AG04449 (cell line): ENCODE measurements at regions not wholly inside any gene's neighbourhood (a gene's known extent, or its start where the extent isn't known, plus 50 kb on each side); places are given as distances from the start of the nearest gene placed in this dataset.

Source experiments
- CTCF ChIA-PET: fragments of 350-600 bp; formaldehyde crosslinking; extraction: SDS; loops from one replicate; lab custom pipeline; 2021; ENCODE audit warnings: antibody characterized with exemption; lab: Yijun Ruan, JAX
- POLR2A ChIA-PET: fragments of 400-600, 350-600 bp; formaldehyde crosslinking; extraction: SDS; loops from one replicate; lab custom pipeline; 2020; ENCODE audit warnings: antibody characterized with exemption, inconsistent platforms; lab: Yijun Ruan, JAX
- DNase-seq: peaks from one replicate; pipeline ENCODE4 v3.0.0-alpha.2; 2010; ENCODE audit warnings: low read depth, low spot score
- H3K4me3 ChIP-seq: 2 replicates; pipeline ENCODE4 v1.5.1; 2011; ENCODE audit warnings: low read depth, mild to moderate bottlenecking, control low read depth, low read length
- CTCF ChIP-seq: IDR thresholded peaks from one replicate; pipeline ENCODE4 v1.5.1; 2011; ENCODE audit warnings: mild to moderate bottlenecking, moderate library complexity, low read length, control low read depth, inconsistent platforms; ENCODE audit not compliant: insufficient read depth; ENCODE audit errors: missing control alignments

- POLR2A ChIA-PET, result no interaction called here
- TF ChIP-seq CTCF, result no peak
- CTCF ChIA-PET, result no interaction called here
- no peak for DNase-seq
- H3K4me3 ChIP-seq, result no peak overlapping the region
Measured at GRCh38 chr20:24112360-24112759, 123.8 kb upstream of the GGTLC1 start.

GRCh38 chr20:24111858-24112257, 123.3 kb upstream of the GGTLC1 start:
- ChIA-PET POLR2A (no interaction called here), CTCF (no interaction called here)
- H3K4me3 ChIP-seq, result no peak overlapping the region
- DNase-seq, result no peak
- no peak for TF ChIP-seq CTCF

GRCh38 chr20:24109537-24109936, 121.0 kb upstream of the GGTLC1 start:
- CTCF ChIA-PET, result interaction anchor here (1.5 kb wide), 1 partner anchor 10 kb away, joined by 4 read pairs; no protein-coding TSS in a partner anchor
- POLR2A ChIA-PET, result no interaction called here
- TF ChIP-seq CTCF, result no peak

GRCh38 chr20:24109008-24109407, 120.4 kb upstream of the GGTLC1 start:
- POLR2A ChIA-PET, result no interaction called here
- DNase-seq, result no peak
- CTCF ChIA-PET, result interaction anchor here (1.5 kb wide), 1 partner anchor 9 kb away, joined by 4 read pairs; no protein-coding TSS in a partner anchor
- no peak overlapping the region for H3K4me3 ChIP-seq
- TF ChIP-seq CTCF, result no peak

More at GRCh38 chr20:24109537-24109936, 121.0 kb upstream of the GGTLC1 start:
- DNase-seq, result no peak
- no peak overlapping the region for H3K4me3 ChIP-seq

- H3K4me3 ChIP-seq, result no peak overlapping the region
- TF ChIP-seq CTCF, result no peak
- ChIA-PET POLR2A (no interaction called here), CTCF (interaction anchor here (1.5 kb wide), 1 partner anchor 9 kb away, joined by 4 read pairs; no protein-coding TSS in a partner anchor)
- DNase-seq, result no peak
Measured at GRCh38 chr20:24108581-24108980, 120.0 kb upstream of the GGTLC1 start.

GRCh38 chr20:24106801-24107445, 118.3 kb upstream of the GGTLC1 start:
- ChIA-PET CTCF (interaction anchor here (0.8 kb wide), 1 partner anchor 19 kb away, joined by 3 read pairs; no protein-coding TSS in a partner anchor), POLR2A (no interaction called here)
- TF ChIP-seq CTCF, result no peak
- DNase-seq, result no peak
- H3K4me3 ChIP-seq, result no peak overlapping the region
